OCI-M1 (cell line): ENCODE measurements at regions not wholly inside any gene's neighbourhood (a gene's known extent, or its start where the extent isn't known, plus 50 kb on each side); places are given as distances from the start of the nearest gene placed in this dataset.
"Not testable (repeated sequence)": the region's sequence is repeated elsewhere in the genome, so short reads cannot be mapped to it uniquely, and the experiment has no call there.

Experiments
- DNase-seq: peaks from one replicate; lab custom pipeline; 2025; lab: John Stamatoyannopoulos, UW

- DNase-seq: no peak
Measured at GRCh38 chr3:110944782-110945181, 126.8 kb upstream of the NECTIN3 start.

GRCh38 chr3:110946810-110947209 lies 124.8 kb upstream of the NECTIN3 start:
- no peak for DNase-seq

GRCh38 chr3:110949194-110949593 lies 122.4 kb upstream of the NECTIN3 start:
- DNase-seq: not testable (repeated sequence)

GRCh38 chr3:110955301-110955880 lies 116.2 kb upstream of the NECTIN3 start:
- DNase-seq: no peak

- no peak for DNase-seq
Measured at GRCh38 chr3:110956081-110956480, 115.5 kb upstream of the NECTIN3 start.

GRCh38 chr3:110957247-110958025 lies 114.2 kb upstream of the NECTIN3 start:
- no peak for DNase-seq

GRCh38 chr3:110958313-110959147 lies 113.1 kb upstream of the NECTIN3 start:
- DNase-seq: no peak

- no peak for DNase-seq
Measured at GRCh38 chr3:110965976-110966375, 105.6 kb upstream of the NECTIN3 start.

GRCh38 chr3:110966966-110967663 lies 104.5 kb upstream of the NECTIN3 start:
- no peak for DNase-seq

GRCh38 chr3:110968076-110968475 lies 103.5 kb upstream of the NECTIN3 start:
- DNase-seq: peak; percentile 52

GRCh38 chr3:110969229-110970211 lies 102.1 kb upstream of the NECTIN3 start:
- DNase-seq: no peak

GRCh38 chr3:110971010-110971601 lies 100.5 kb upstream of the NECTIN3 start:
- DNase-seq: peak; percentile 92

- peak; percentile 5 for DNase-seq
Measured at GRCh38 chr3:110973263-110973895, 98.2 kb upstream of the NECTIN3 start.

- no peak for DNase-seq
Measured at GRCh38 chr3:110974902-110975301, 96.7 kb upstream of the NECTIN3 start.

- DNase-seq: no peak
Measured at GRCh38 chr3:110984456-110985250, 87.0 kb upstream of the NECTIN3 start.

- no peak for DNase-seq
Measured at GRCh38 chr3:110989446-110989845, 82.2 kb upstream of the NECTIN3 start.

GRCh38 chr3:110995461-110996231 lies 76.0 kb upstream of the NECTIN3 start:
- no peak for DNase-seq

GRCh38 chr3:110998766-110999165 lies 72.8 kb upstream of the NECTIN3 start:
- DNase-seq: not testable (repeated sequence)
